BLaER1 treated with 17β-estradiol and CSF1 and Interleukin-3, amounts not matched to agents 10 nM and 100 nM (cell line): ENCODE measurements at regions not wholly inside any gene's neighbourhood (a gene's known extent, or its start where the extent isn't known, plus 50 kb on each side); places are given as distances from the start of the nearest gene placed in this dataset.

Experiments used
- H3K27ac ChIP-seq, 11 experiments: shearing (Covaris generic); formaldehyde crosslinking; 2 replicates each; pipeline ENCODE4 v1.8.1; 2022
- H3K27me3 ChIP-seq, 11 experiments: shearing (Covaris generic); formaldehyde crosslinking; 2 replicates each; pipeline ENCODE4 v1.8.1; 2022
- H3K36me3 ChIP-seq, 11 experiments: shearing (Covaris generic); formaldehyde crosslinking; 2 replicates each; pipeline ENCODE4 v1.8.1; 2022
- H3K4me1 ChIP-seq, 10 experiments: shearing (Covaris generic); formaldehyde crosslinking; 2 replicates each; pipeline ENCODE4 v1.8.1; 2022
- H3K4me2 ChIP-seq, 11 experiments: shearing (Covaris generic); formaldehyde crosslinking; 2 replicates each; pipeline ENCODE4 v1.8.1; 2022
- H3K4me3 ChIP-seq, 10 experiments: shearing (Covaris generic); formaldehyde crosslinking; 2 replicates each; pipeline ENCODE4 v1.8.1; 2022
- H3K9ac ChIP-seq, 11 experiments: shearing (Covaris generic); formaldehyde crosslinking; 2 replicates each; pipeline ENCODE4 v1.8.1; 2022
- H3K9me3 ChIP-seq, 11 experiments: shearing (Covaris generic); formaldehyde crosslinking; replicated peaks in 1 of 11; 2 replicates each; pipeline ENCODE4 v1.8.1; 2022
- H4K20me1 ChIP-seq, 11 experiments: shearing (Covaris generic); formaldehyde crosslinking; 2 replicates each; pipeline ENCODE4 v1.8.1; 2022
- Cebpa-rat ChIP-seq, 11 experiments: shearing (Covaris generic); IDR thresholded peaks; 2 replicates each; pipeline ENCODE4 v1.8.1; 2022

DNA sequence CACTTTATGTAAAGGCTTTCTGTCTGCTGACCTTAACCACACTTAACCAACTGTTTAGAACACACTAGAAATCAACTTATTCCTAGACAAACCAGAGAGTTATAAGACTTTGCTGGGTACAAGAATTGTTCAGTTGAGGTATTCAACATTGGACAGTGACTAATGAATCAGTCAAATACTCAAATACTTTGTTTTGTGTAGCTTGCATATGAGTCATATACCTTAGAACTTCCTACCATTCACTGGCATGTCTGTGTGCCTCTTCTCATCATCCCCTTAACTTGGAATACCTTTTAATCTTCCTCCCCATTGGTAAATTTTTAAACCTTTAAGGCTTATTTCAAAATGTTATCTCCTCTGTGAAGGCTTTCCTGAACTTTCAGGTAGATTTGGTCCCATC, 708.8 kb upstream of the GRIA3 start:
- Histone ChIP-seq H3K4me1 (no peaks in the 10 kb centered on the region), H3K4me2 (no peak overlapping the region), H3K9me3 (no peaks in the 10 kb centered on the region), H4K20me1 (no peaks in the 10 kb centered on the region; a peak in 1 of 22 replicates), H3K27ac (no peak overlapping the region), H3K36me3 (no peaks in the 10 kb centered on the region), H3K27me3 (peaks cover 8 to 56% (median 45%) of the 10 kb centered on the region in 11 experiments; a peak in 19 of 22 replicates), H3K4me3 (no peak overlapping the region), H3K9ac (no peak overlapping the region)
- no peak for TF ChIP-seq Cebpa-rat (IDR thresholded peaks at IDR 0.05)

DNA sequence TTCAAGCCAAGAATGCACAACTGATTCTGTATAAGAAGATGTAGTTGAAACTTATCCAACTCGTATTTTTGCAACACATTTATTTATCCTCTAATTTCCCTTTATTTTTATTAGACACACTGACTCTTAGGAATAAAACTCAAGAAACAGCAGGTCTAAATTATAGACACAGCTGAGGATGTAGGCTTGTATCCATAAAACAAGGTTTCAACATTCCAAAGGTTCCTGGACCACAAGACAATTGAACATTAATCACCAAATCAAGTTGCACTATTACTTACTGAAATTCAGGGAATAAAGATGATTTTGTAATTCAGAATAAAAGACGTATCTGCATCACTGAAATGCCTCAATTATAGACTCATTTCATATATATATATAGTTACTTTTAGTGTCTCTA, 683.5 kb upstream of the GRIA3 start:
- Histone ChIP-seq H3K4me1 (no peaks in the 10 kb centered on the region), H3K4me3 (no peak overlapping the region), H3K9ac (no peak overlapping the region), H3K27ac (no peak overlapping the region), H4K20me1 (no peaks in the 10 kb centered on the region), H3K36me3 (no peaks in the 10 kb centered on the region), H3K4me2 (no peak overlapping the region), H3K27me3 (peaks cover 24 to 80% (median 74%) of the 10 kb centered on the region in 11 experiments), H3K9me3 (peaks cover 0 to 6% (median 4%) of the 10 kb centered on the region in 11 experiments; a peak in 4 of 22 replicates)
- TF ChIP-seq Cebpa-rat (IDR thresholded peaks at IDR 0.05), result no peak

DNA sequence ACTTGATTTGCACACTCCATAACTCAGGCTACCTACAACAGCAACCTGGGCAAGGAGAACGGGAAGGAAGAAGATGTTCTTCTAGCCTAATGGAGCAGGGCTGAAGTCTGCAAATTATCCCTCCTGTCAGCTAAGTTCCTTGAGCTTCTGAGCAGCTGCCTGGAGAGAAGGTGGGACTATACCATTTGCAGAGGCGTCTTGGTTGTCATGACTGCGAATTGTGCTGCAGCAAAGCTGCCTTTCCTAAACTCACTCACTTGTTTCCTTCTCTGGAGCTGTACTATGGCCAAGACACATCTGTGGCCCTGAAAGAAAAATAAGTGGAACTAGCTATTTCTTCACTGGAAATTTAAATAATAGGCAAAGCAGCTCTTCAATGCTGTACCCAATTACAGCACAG, 682.4 kb upstream of the GRIA3 start:
- H3K36me3 ChIP-seq, result no peaks in the 10 kb centered on the region
- peaks cover 0 to 6% (median 4%) of the 10 kb centered on the region in 11 experiments; a peak in 4 of 22 replicates for H3K9me3 ChIP-seq
- no peak overlapping the region for H3K27ac ChIP-seq
- no peak for TF ChIP-seq Cebpa-rat (IDR thresholded peaks at IDR 0.05)
- H3K9ac ChIP-seq, result no peak overlapping the region
- no peak overlapping the region for H3K4me3 ChIP-seq
- no peaks in the 10 kb centered on the region for H4K20me1 ChIP-seq
- H3K4me1 ChIP-seq, result no peaks in the 10 kb centered on the region
- no peak overlapping the region for H3K4me2 ChIP-seq
- peaks cover 35 to 82% (median 76%) of the 10 kb centered on the region in 11 experiments; a peak in 21 of 22 replicates for H3K27me3 ChIP-seq

- Histone ChIP-seq H3K9ac (no peak overlapping the region), H3K36me3 (no peaks in the 10 kb centered on the region), H3K27ac (no peak overlapping the region), H3K4me2 (no peak overlapping the region), H3K27me3 (peaks cover 50 to 100% (median 95%) of the 10 kb centered on the region in 11 experiments; a peak in 21 of 22 replicates), H3K4me3 (no peak overlapping the region), H3K4me1 (no peaks in the 10 kb centered on the region), H4K20me1 (no peaks in the 10 kb centered on the region; a peak in 1 of 22 replicates), H3K9me3 (peaks cover 0 to 2% (median 0%) of the 10 kb centered on the region in 11 experiments; a peak in 1 of 22 replicates)
- TF ChIP-seq Cebpa-rat (IDR thresholded peaks at IDR 0.05), result no peak
These were observed 680.1 kb upstream of the GRIA3 start for GRCh38 chrX:122504026-122504425.

GRCh38 chrX:122512561-122513072, 671.5 kb upstream of the GRIA3 start:
- no peak for TF ChIP-seq Cebpa-rat (IDR thresholded peaks at IDR 0.05)
- Histone ChIP-seq H3K4me2 (no peak overlapping the region), H3K9me3 (peaks cover 0 to 22% (median 0%) of the 10 kb centered on the region in 11 experiments; a peak in 5 of 22 replicates), H4K20me1 (no peaks in the 10 kb centered on the region; a peak in 1 of 22 replicates), H3K27ac (no peak overlapping the region), H3K9ac (no peak overlapping the region), H3K27me3 (peaks cover 46 to 98% (median 89%) of the 10 kb centered on the region in 11 experiments), H3K4me1 (no peaks in the 10 kb centered on the region), H3K36me3 (no peaks in the 10 kb centered on the region), H3K4me3 (no peak overlapping the region)

GRCh38 chrX:122517786-122518185, 666.3 kb upstream of the GRIA3 start:
- Histone ChIP-seq H3K27me3 (peaks cover 15 to 93% (median 74%) of the 10 kb centered on the region in 11 experiments; a peak in 21 of 22 replicates), H3K9me3 (0 out of 22 replicates have a peak, but pooled peaks cover 0 to 3% (median 0%) of the 10 kb centered on the region in 11 experiments), H3K9ac (no peak overlapping the region), H3K36me3 (no peaks in the 10 kb centered on the region), H3K4me2 (no peak overlapping the region), H4K20me1 (peaks cover 0 to 4% (median 0%) of the 10 kb centered on the region in 11 experiments; a peak in 1 of 22 replicates), H3K4me1 (peaks cover 0 to 12% (median 0%) of the 10 kb centered on the region in 10 experiments; a peak in 2 of 20 replicates), H3K4me3 (no peak overlapping the region), H3K27ac (no peak overlapping the region)
- no peak for TF ChIP-seq Cebpa-rat (IDR thresholded peaks at IDR 0.05)

- no peak overlapping the region for H3K9ac ChIP-seq
- no peak overlapping the region for H3K4me3 ChIP-seq
- no peaks in the 10 kb centered on the region for H3K4me1 ChIP-seq
- TF ChIP-seq Cebpa-rat (IDR thresholded peaks at IDR 0.05), result no peak
- H3K27me3 ChIP-seq, result peaks cover 3 to 40% (median 18%) of the 10 kb centered on the region in 11 experiments; a peak in 15 of 22 replicates
- H3K27ac ChIP-seq, result no peak overlapping the region
- no peaks in the 10 kb centered on the region for H4K20me1 ChIP-seq
- H3K9me3 ChIP-seq, result no peaks in the 10 kb centered on the region
- H3K4me2 ChIP-seq, result no peak overlapping the region
- no peaks in the 10 kb centered on the region for H3K36me3 ChIP-seq
These were observed 638.3 kb upstream of the GRIA3 start for GRCh38 chrX:122545778-122546177.

DNA sequence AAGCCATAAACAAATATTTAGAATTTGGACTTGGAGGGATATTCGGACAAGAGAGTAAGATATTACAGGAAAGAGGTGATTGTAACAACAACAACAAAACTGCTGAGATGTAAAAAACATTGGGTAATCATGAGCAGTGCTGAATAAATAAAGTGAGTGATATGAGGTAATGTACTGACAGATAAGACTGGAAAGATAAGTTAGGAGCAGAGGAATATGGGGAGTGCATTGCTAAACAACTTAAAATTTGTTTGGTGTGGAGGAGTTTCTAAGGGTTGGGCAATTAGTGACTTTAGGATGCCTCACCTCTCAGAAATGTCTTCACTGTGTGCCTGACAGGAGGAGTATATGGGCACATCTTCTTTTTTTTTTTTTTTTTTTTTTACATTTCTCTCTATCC, 637.8 kb upstream of the GRIA3 start:
- H3K9ac ChIP-seq, result no peak overlapping the region
- no peaks in the 10 kb centered on the region for H3K9me3 ChIP-seq
- H3K4me3 ChIP-seq, result no peak overlapping the region
- H3K27ac ChIP-seq, result no peak overlapping the region
- TF ChIP-seq Cebpa-rat (IDR thresholded peaks at IDR 0.05), result no peak
- no peaks in the 10 kb centered on the region for H3K4me1 ChIP-seq
- H3K36me3 ChIP-seq, result no peaks in the 10 kb centered on the region
- H4K20me1 ChIP-seq, result no peaks in the 10 kb centered on the region
- no peak overlapping the region for H3K4me2 ChIP-seq
- peaks cover 3 to 39% (median 17%) of the 10 kb centered on the region in 11 experiments; a peak in 15 of 22 replicates for H3K27me3 ChIP-seq

DNA sequence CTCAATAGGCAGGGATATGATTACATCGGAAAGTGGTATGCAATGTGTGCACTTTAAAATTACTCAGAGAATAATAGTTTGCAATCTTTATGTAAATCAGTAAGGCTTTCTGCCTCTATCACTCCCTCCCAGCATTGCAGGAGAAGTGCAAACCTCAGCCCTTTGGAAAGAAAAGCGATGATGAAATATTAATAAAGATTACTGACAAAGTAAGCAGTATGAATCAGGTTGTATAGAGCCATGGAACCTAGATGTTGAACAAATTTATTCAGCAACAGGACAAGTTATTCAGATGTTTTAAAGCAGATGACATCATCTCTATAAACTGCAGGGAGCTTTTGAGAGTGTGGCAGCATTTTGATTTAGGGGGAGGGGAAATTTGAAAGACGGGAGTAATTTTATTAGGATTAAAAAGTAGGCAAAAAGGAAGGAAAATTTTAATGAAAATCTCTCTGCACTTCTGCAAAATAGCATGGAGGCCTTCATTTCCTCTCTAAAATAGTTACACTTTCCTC, 631.7 kb upstream of the GRIA3 start:
- Histone ChIP-seq H3K4me1 (no peaks in the 10 kb centered on the region), H3K9me3 (peaks cover 0 to 24% (median 14%) of the 10 kb centered on the region in 11 experiments; a peak in 14 of 22 replicates), H4K20me1 (no peaks in the 10 kb centered on the region), H3K36me3 (no peaks in the 10 kb centered on the region), H3K27me3 (peaks cover 11 to 61% (median 40%) of the 10 kb centered on the region in 11 experiments; a peak in 20 of 22 replicates), H3K27ac (no peak overlapping the region), H3K4me3 (no peak overlapping the region), H3K9ac (no peak overlapping the region), H3K4me2 (no peak overlapping the region)
- no peak for TF ChIP-seq Cebpa-rat (IDR thresholded peaks at IDR 0.05)
